Kidney (tissue), 13 donors: ENCODE measurements at regions not wholly inside any gene's neighbourhood (a gene's known extent, or its start where the extent isn't known, plus 50 kb on each side); places are given as distances from the start of the nearest gene placed in this dataset.

Experiments used
- DNase-seq, 5 donors: peaks; one replicate each; pipeline ENCODE4 v3.0.0-alpha.2; 2013 to 2020
- FAIRE-seq: peaks from 2 replicates; lab custom pipeline; 2012; peaks lifted over from hg19 to GRCh38; lab: Jason Lieb, UNC
- H3K27ac ChIP-seq, 2 donors: one replicate each; pipeline ENCODE4 v1.7.0; 2013; ENCODE audit warnings: low read depth in 2 of 2, low read length in 2 of 2, inconsistent platforms in 1 of 2
- H3K27me3 ChIP-seq: one replicate; pipeline ENCODE4 v1.7.1; 2013; ENCODE audit warnings: low read length, inconsistent platforms; ENCODE audit not compliant: control insufficient read depth, insufficient read depth
- H3K36me3 ChIP-seq, 3 donors: one replicate each; pipeline versions ENCODE4 v1.7.0 to v1.7.1; 2013; ENCODE audit warnings: low read length in 3 of 3, control low read depth in 1 of 3, inconsistent platforms in 1 of 3; ENCODE audit not compliant: insufficient read depth in 3 of 3, control insufficient read depth in 2 of 3
- H3K4me1 ChIP-seq, 3 donors: one replicate each; pipeline versions ENCODE4 v1.7.0 to v1.7.1; 2013; ENCODE audit warnings: low read length in 3 of 3, inconsistent platforms in 1 of 3, low read depth in 1 of 3; ENCODE audit not compliant: control insufficient read depth in 2 of 3, insufficient read depth in 2 of 3
- H3K4me3 ChIP-seq, 3 donors: one replicate each; pipeline versions ENCODE4 v1.7.0 to v1.8.1; 2013; ENCODE audit warnings: low read length in 3 of 3, control low read depth in 1 of 3, inconsistent platforms in 1 of 3
- H3K9ac ChIP-seq, 3 donors: one replicate each; pipeline versions ENCODE4 v1.7.0 to v1.7.1; 2013; ENCODE audit warnings: low read length in 3 of 3, control low read depth in 1 of 3, inconsistent platforms in 1 of 3
- H3K9me3 ChIP-seq, 3 donors: one replicate each; pipeline versions ENCODE4 v1.7.0 to v1.7.1; 2013; ENCODE audit warnings: low read length in 3 of 3, control low read depth in 1 of 3, inconsistent platforms in 1 of 3; ENCODE audit not compliant: control insufficient read depth in 2 of 3, insufficient read depth in 1 of 3
- CTCF ChIP-seq: IDR thresholded peaks from 3 replicates; pipeline ENCODE4 v1.5.1; 2012; ENCODE audit warnings: mild to moderate bottlenecking, moderate library complexity, borderline replicate concordance; ENCODE audit not compliant: insufficient read depth; ENCODE audit errors: extremely low read depth
- intact Hi-C: fragments of 100-400 bp; cut with DNase I; formaldehyde crosslinking; loops from one replicate; pipeline ENCODE4 v1.11.1; 2022
- donor health status: control.
- donor health status: control.
- donor health status: control.
- donor health status: control.
- donor health status: control.
- donor health status: DM: yes; HTN: yes; CAD: no.
- donor health status: Normal renal cell carcinoma (clear cell type).

GRCh38 chr12:124100572-124101178 is 127.7 kb downstream of the ZNF664 start:
- no peak overlapping the region for H3K27ac ChIP-seq
- peaks cover 0 to 3% (median 0%) of the 10 kb centered on the region in 3 donors for H3K4me1 ChIP-seq
- intact Hi-C loops, result no loop called here
- DNase-seq (peak in 1 of 5 donors; percentile 25), FAIRE-seq (no peak)
- no peak overlapping the region for H3K9ac ChIP-seq
- no peaks in the 10 kb centered on the region for H3K9me3 ChIP-seq
- H3K4me3 ChIP-seq, result no peak overlapping the region
- no peaks in the 10 kb centered on the region for H3K27me3 ChIP-seq
- no peak for TF ChIP-seq CTCF
- H3K36me3 ChIP-seq, result no peaks in the 10 kb centered on the region

- FAIRE-seq, result no peak
Observed at GRCh38 chr12:124105546-124105945, 132.5 kb downstream of the ZNF664 start.

GRCh38 chr12:124107351-124107750 is 134.3 kb downstream of the ZNF664 start:
- Histone ChIP-seq H3K36me3 (no peaks in the 10 kb centered on the region), H3K27me3 (no peaks in the 10 kb centered on the region), H3K4me1 (no peaks in the 10 kb centered on the region), H3K9me3 (no peaks in the 10 kb centered on the region), H3K27ac (no peak overlapping the region), H3K9ac (no peak overlapping the region), H3K4me3 (no peak overlapping the region)
- FAIRE-seq (no peak), DNase-seq (no peak)
- TF ChIP-seq CTCF, result no peak
- intact Hi-C loops, result no loop called here

More at GRCh38 chr12:124105546-124105945, 132.5 kb downstream of the ZNF664 start:
- H3K9me3 ChIP-seq, result no peaks in the 10 kb centered on the region
- intact Hi-C loops, result no loop called here
- no peak for DNase-seq
- no peak overlapping the region for H3K9ac ChIP-seq
- no peaks in the 10 kb centered on the region for H3K4me1 ChIP-seq
- TF ChIP-seq CTCF, result no peak
- H3K27ac ChIP-seq, result no peak overlapping the region
- no peaks in the 10 kb centered on the region for H3K27me3 ChIP-seq
- no peak overlapping the region for H3K4me3 ChIP-seq
- H3K36me3 ChIP-seq, result no peaks in the 10 kb centered on the region

GRCh38 chr12:124109760-124110159 is 136.7 kb downstream of the ZNF664 start:
- H3K9ac ChIP-seq, result no peak overlapping the region
- H3K27ac ChIP-seq, result no peak overlapping the region
- TF ChIP-seq CTCF, result no peak
- H3K27me3 ChIP-seq, result no peaks in the 10 kb centered on the region
- FAIRE-seq, result no peak
- H3K4me1 ChIP-seq, result no peaks in the 10 kb centered on the region
- no peaks in the 10 kb centered on the region for H3K9me3 ChIP-seq
- no peak for DNase-seq
- intact Hi-C loops, result no loop called here
- no peak overlapping the region for H3K4me3 ChIP-seq
- no peaks in the 10 kb centered on the region for H3K36me3 ChIP-seq
